ENCODE measurements at regions not wholly inside any gene's neighbourhood (a gene's known extent, or its start where the extent isn't known, plus 50 kb on each side); places are given as distances from the start of the nearest gene placed in this dataset.

DNA sequence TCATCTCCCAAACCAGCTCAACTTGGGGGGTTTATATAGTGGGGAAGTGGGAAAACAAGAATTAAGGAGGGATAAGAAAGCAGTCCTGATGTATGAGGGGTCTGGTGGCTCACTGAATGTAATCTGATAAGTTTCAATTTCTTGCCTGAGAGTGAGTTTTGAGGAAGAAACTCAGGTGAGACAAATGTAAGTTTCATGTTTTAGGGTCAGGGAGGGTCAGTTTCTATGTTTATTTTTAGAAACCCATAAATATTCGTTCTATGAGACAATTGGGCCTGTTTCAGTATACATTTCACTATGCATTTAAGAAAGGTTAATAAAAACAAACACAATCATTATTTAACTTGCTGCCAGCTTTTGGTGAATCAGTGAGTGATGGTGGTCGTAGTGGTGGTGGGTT is 128.0 kb upstream of the MBL2 start:
- intact Hi-C loops (cut with micrococcal nuclease; ENCODE audit: unreplicated experiment), result no loop called here
- DNase-seq, result no peak
- no peaks in the 10 kb centered on the region for H3K4me1 ChIP-seq
- Mint-ChIP-seq H3K36me3 (ENCODE audit: insufficient read depth, unreplicated experiment) (no peaks in the 10 kb centered on the region), H3K4me3 (ENCODE audit: unreplicated experiment) (no peak overlapping the region), H3K27ac (ENCODE audit: unreplicated experiment) (no peak overlapping the region), H3K27me3 (ENCODE audit: insufficient read depth, unreplicated experiment) (no peaks in the 10 kb centered on the region), H3K9me3 (ENCODE audit: unreplicated experiment) (no peaks in the 10 kb centered on the region), H3K4me1 (ENCODE audit: low read depth, unreplicated experiment) (peaks cover 23% of the 10 kb centered on the region)
- no peaks in the 10 kb centered on the region; the same call in 1 of the 2 replicates for H3K9me3 ChIP-seq
- TF ChIP-seq, protein P1, sequence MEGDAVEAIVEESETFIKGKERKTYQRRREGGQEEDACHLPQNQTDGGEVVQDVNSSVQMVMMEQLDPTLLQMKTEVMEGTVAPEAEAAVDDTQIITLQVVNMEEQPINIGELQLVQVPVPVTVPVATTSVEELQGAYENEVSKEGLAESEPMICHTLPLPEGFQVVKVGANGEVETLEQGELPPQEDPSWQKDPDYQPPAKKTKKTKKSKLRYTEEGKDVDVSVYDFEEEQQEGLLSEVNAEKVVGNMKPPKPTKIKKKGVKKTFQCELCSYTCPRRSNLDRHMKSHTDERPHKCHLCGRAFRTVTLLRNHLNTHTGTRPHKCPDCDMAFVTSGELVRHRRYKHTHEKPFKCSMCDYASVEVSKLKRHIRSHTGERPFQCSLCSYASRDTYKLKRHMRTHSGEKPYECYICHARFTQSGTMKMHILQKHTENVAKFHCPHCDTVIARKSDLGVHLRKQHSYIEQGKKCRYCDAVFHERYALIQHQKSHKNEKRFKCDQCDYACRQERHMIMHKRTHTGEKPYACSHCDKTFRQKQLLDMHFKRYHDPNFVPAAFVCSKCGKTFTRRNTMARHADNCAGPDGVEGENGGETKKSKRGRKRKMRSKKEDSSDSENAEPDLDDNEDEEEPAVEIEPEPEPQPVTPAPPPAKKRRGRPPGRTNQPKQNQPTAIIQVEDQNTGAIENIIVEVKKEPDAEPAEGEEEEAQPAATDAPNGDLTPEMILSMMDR (IDR thresholded peaks at IDR 0.05; ENCODE audit: insufficient read depth in 1 of 2, low read depth in 1 of 2, low read length in 1 of 2, severe bottlenecking in 1 of 2, unreplicated experiment in 1 of 2), result no peak
- H3K27me3 ChIP-seq (replicated peaks; ENCODE audit: control insufficient read depth, insufficient read depth, low read length), result no peaks in the 10 kb centered on the region
- CTCF ChIA-PET, result no interaction called here
- no peaks in the 10 kb centered on the region for H3K36me3 ChIP-seq (ENCODE audit: control insufficient read depth, insufficient read depth, low read length)
- H3K4me3 ChIP-seq (ENCODE audit: low read depth, low read length), result no peak overlapping the region
- POLR2A ChIA-PET, result no interaction called here
- no TSS peak for BruUV-seq (replicated peaks)

- Histone ChIP-seq H3K4me1 (peaks cover 18% of the 10 kb centered on the region), H3K27me3 (replicated peaks; ENCODE audit: control insufficient read depth, insufficient read depth, low read length) (no peaks in the 10 kb centered on the region), H3K36me3 (ENCODE audit: control insufficient read depth, insufficient read depth, low read length) (no peaks in the 10 kb centered on the region), H3K9me3 (no peaks in the 10 kb centered on the region; the same call in 1 of the 2 replicates), H3K4me3 (ENCODE audit: low read depth, low read length) (no peak overlapping the region)
- H3K27me3 Mint-ChIP-seq (ENCODE audit: insufficient read depth, unreplicated experiment), result no peaks in the 10 kb centered on the region
- H3K4me1 Mint-ChIP-seq (ENCODE audit: low read depth, unreplicated experiment), result peaks cover 40% of the 10 kb centered on the region
- H3K4me3 Mint-ChIP-seq (ENCODE audit: unreplicated experiment), result no peak overlapping the region
- POLR2A ChIA-PET, result no interaction called here
- no peak overlapping the region for H3K27ac Mint-ChIP-seq (ENCODE audit: unreplicated experiment)
- no peaks in the 10 kb centered on the region for H3K36me3 Mint-ChIP-seq (ENCODE audit: insufficient read depth, unreplicated experiment)
- no peaks in the 10 kb centered on the region for H3K9me3 Mint-ChIP-seq (ENCODE audit: unreplicated experiment)
- TF ChIP-seq, protein P1 (IDR thresholded peaks at IDR 0.05; ENCODE audit: insufficient read depth in 1 of 2, low read depth in 1 of 2, low read length in 1 of 2, severe bottlenecking in 1 of 2, unreplicated experiment in 1 of 2), result no peak
- DNase-seq, result no peak
- intact Hi-C loops (cut with micrococcal nuclease; ENCODE audit: unreplicated experiment), result no loop called here
- CTCF ChIA-PET, result no interaction called here
- BruUV-seq (replicated peaks), result no TSS peak
Observed at GRCh38 chr10:52897162-52897561, 124.6 kb upstream of the MBL2 start.

DNA sequence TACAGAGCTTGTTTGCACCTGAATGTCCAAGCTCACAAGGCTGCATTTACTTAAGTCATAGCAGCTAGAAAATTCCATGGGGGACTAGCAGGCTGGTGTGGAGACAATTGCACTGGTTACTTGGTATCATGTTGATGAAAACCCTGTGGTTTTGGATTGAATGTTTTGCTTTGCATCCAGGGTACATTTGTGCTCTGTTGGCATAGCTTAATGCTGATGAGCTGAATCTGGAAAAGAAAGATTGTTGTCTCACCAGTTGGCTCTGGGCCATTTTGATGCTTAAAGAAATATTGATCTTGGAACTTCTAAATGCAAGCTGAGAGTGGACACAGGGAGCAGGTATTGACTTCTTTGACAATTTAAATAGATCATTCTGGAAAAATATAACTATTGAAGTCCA is 122.5 kb upstream of the MBL2 start:
- Mint-ChIP-seq H3K36me3 (ENCODE audit: insufficient read depth, unreplicated experiment) (no peaks in the 10 kb centered on the region), H3K27me3 (ENCODE audit: insufficient read depth, unreplicated experiment) (no peaks in the 10 kb centered on the region), H3K9me3 (ENCODE audit: unreplicated experiment) (no peaks in the 10 kb centered on the region), H3K4me3 (ENCODE audit: unreplicated experiment) (no peak overlapping the region), H3K4me1 (ENCODE audit: low read depth, unreplicated experiment) (peaks cover 22% of the 10 kb centered on the region), H3K27ac (ENCODE audit: unreplicated experiment) (no peak overlapping the region)
- no peak for DNase-seq
- ChIA-PET CTCF (no interaction called here), POLR2A (no interaction called here)
- intact Hi-C loops (cut with micrococcal nuclease; ENCODE audit: unreplicated experiment), result no loop called here
- H3K27me3 ChIP-seq (replicated peaks; ENCODE audit: control insufficient read depth, insufficient read depth, low read length), result no peaks in the 10 kb centered on the region
- peaks cover 18% of the 10 kb centered on the region for H3K4me1 ChIP-seq
- no peak overlapping the region for H3K4me3 ChIP-seq (ENCODE audit: low read depth, low read length)
- BruUV-seq (replicated peaks), result no TSS peak
- H3K9me3 ChIP-seq, result no peaks in the 10 kb centered on the region; the same call in 1 of the 2 replicates
- no peaks in the 10 kb centered on the region for H3K36me3 ChIP-seq (ENCODE audit: control insufficient read depth, insufficient read depth, low read length)
- TF ChIP-seq, protein P1 (IDR thresholded peaks at IDR 0.05; ENCODE audit: insufficient read depth in 1 of 2, low read depth in 1 of 2, low read length in 1 of 2, severe bottlenecking in 1 of 2, unreplicated experiment in 1 of 2), result no peak
